GM18909 (cell line): ENCODE measurements at regions not wholly inside any gene's neighbourhood (a gene's known extent, or its start where the extent isn't known, plus 50 kb on each side); places are given as distances from the start of the nearest gene placed in this dataset.

Experiments used
- ATAC-seq: cut with Tn5 transposase; IDR thresholded peaks from one replicate; pipeline ENCODE4 v1.9.1; 2021; ENCODE audit warnings: mild to moderate bottlenecking; ENCODE audit not compliant: unreplicated experiment, poor library complexity

- ATAC-seq: no peak
These were observed 1363.4 kb downstream of the BRD1 start for GRCh38 chr22:48464246-48464645.

GRCh38 chr22:48459859-48460823 lies 1367.5 kb downstream of the BRD1 start:
- no peak for ATAC-seq

DNA sequence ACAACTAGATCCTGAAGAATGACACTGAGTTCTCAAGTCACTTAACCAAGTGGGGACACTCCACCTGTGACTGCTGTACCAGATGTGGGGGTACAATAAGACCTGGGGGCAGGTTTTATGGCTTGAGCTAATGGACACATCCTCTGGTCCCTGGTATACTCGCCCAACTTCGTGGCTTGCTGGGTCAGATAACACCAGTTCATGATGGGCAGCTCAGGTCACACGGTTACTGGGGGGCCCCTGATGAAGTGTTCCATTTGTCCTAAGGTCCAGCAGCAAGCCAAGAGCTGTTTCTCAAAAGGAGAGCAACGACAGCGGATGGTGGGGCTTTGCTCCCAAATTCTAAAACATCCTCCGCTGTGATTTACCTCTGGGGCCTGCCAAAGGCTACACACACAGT lies 1368.4 kb downstream of the BRD1 start:
- no peak for ATAC-seq

- ATAC-seq: no peak
These were observed 1371.2 kb downstream of the BRD1 start for GRCh38 chr22:48456449-48456848.

DNA sequence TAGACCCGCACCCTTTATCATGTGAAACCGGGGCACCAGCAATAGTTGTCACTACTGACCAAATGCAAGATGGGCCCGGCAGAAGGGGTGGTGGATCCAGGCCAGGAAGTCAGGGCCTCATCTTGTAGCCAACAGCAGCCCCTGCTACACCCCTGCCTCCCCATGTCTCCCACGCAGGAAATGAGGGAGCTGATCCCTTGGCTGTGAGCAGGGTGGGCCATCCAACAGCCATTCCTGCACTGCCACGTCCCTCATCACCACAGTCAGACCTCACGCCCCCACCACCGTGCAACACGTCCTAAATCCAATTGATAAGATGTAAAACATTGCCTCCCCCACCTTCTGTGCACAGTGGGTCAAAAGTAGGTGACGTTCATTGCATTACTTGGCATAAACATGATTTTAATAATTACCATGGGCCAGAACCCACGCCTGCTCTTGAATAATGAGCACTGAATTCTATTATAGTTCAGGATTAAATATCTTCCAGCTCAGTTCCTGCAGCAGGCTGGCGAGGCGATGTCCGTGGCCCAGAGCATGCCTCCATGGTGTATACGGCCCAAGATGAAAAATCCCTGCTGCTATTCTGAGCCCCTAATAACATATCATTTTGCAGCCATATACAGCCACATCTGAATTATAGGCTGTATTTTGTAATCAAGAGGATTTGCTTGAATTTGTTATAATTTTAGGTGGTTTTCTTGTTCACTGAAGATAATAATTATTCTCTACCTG lies 1373.8 kb downstream of the BRD1 start:
- ATAC-seq: no peak

DNA sequence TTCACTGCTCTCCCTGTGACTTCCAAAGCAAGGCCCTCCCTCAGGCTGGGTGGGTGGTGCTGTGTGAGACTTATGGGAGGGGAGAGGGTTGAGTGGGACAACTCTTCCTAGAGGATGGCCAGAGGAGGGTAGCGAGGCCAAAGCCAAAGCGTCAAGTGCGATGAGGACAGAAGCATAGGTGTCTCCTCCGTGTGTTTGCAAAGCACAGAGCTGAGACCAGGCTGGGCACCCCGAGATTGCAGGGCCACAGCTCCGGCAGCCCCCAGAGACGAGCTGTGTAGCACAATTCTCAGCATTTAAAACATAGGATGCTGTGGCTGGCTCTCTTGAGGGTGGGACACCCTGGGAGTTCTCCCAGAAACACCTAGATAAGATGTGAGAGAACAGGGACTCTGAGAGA lies 1374.5 kb downstream of the BRD1 start:
- ATAC-seq: no peak

- ATAC-seq: no peak
These were observed 1374.9 kb downstream of the BRD1 start for GRCh38 chr22:48452766-48453165.

- ATAC-seq: no peak
These were observed 1375.8 kb downstream of the BRD1 start for GRCh38 chr22:48451891-48452290.

DNA sequence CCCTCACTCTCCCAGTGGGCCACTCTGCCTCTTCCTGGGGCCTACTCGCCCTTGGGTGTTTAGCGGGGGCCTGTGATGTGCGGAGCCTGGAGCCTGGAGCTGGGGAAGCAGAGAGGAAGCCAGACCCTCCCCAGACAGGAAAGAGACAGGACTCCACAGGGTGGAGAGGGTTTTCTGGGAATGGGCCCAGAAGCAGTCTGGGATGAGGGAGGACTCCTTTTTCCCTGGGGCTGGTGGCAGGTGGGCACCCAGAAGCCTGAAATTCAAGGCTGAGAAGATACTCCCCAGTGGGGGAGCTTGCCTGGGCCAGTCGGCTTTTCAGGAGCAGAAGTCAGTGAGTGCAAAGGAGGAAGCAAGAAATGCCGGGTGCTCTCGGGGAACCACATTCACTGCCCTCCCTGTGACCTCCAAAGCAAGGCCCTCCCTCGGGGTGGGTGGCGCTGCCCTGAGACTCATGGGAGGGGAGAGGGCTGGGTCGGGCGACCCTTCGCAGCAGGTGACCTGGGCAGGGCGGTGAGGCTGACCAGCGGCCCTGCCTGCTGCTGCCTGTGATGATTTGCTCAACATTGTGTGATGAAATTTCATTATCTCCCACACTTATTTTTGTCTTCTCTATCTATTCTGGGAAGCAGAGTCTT lies 1377.4 kb downstream of the BRD1 start:
- ATAC-seq: no peak

DNA sequence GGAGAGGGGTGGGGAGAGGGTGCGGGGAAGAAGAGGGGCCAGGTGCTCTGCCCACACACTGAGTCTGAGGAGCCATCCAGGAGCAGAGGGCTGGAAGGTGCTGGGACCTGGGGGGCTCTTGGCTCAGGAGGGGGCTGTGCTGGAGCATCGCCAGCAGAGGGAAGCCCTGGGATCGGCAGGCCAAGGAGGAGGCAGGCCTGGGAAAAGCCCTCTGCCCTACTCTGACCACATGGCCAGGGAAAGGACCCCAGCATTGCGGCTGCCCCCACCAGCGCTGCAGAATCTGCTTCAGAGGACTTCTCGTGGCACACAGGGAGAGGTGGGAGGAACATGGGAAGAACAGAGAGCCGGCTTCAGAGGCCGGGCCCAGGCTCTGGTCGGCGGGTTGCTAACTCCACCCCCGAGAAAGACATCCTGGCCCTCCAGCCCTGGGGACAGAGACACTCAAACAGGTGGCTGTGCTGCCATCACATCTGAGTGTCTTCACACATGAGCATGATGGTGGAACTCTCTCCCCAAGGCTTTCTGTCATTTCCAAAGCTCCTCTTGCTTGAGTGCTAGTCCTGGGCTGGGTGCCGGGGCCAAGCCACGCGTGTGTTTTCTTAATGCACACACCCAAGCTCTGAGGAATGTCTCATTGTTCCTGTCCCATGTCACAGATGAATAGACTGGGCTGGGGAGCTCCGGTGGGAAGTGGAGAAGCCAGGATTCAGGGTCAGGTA lies 1378.0 kb downstream of the BRD1 start:
- no peak for ATAC-seq

GRCh38 chr22:48448821-48449220 lies 1378.9 kb downstream of the BRD1 start:
- ATAC-seq: no peak

DNA sequence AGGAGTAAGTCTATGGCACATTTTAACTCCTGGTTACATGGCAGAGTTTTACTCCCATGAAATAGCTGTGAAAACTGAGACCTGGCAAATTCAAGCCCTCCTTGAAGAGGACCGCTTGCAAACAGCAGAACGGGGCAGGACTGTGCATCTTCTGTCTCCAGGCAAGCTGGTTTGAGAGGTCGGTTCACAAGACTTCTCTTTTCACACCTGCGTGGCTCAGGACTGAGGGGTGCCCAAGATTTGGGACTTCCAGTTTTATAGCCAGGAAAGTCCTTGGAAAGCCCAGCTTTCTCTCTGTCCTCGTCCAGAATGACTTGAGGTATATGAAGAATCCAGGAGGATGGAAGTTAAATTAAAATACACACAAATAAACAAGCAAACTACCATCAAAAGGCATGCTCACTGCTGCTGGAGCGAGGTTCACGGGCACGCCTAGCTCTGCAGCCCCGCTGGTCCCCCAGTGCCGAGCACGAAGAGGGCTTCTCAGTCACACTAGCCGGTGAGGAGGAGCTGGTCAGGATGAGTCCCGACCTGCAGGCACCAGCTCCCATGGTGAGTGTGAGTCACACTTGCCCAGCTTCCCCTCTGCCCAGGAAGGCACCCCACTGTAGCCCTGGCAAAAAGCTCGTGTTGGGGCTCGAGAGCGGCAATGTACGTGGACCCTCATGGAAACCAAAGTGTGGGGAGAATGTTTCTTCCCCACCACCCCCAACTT lies 1382.4 kb downstream of the BRD1 start:
- ATAC-seq: no peak

GRCh38 chr22:48444320-48445112 lies 1383.2 kb downstream of the BRD1 start:
- ATAC-seq: peak; percentile 94

GRCh38 chr22:48443680-48444079 lies 1384.0 kb downstream of the BRD1 start:
- no peak for ATAC-seq

- no peak for ATAC-seq
These were observed 1385.0 kb downstream of the BRD1 start for GRCh38 chr22:48442663-48443062.

GRCh38 chr22:48441553-48441850 lies 1386.2 kb downstream of the BRD1 start:
- ATAC-seq: no peak

- no peak for ATAC-seq
These were observed 1386.8 kb downstream of the BRD1 start for GRCh38 chr22:48440673-48441552.

DNA sequence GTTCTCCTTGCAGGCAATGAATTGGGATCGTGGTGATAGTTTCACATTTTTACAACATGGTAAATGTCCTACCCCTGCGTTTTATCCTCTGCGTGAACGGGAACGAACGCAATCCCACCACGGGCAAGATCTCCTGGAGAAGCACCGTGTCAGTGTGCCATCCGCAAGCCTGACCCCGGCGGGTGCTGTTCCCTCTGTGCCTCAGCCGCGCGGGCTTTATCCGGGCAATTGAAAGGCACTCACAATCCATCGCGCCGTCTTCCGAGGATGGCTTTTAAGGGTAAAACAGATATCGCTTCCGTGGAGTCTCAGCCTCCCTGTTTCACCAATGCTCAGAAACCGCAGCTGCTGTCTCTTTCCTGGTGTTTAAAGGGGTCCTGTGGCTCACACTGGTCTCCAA lies 1387.5 kb downstream of the BRD1 start:
- ATAC-seq: no peak
